T-helper 2 cell (primary cell): ENCODE measurements at regions not wholly inside any gene's neighbourhood (a gene's known extent, or its start where the extent isn't known, plus 50 kb on each side); places are given as distances from the start of the nearest gene placed in this dataset.

Source experiments
- DNase-seq, 5 experiments: peaks; one replicate each; pipeline versions ENCODE4 v3.0.0 to v3.0.0-alpha.2; 2012 to 2022

- no peak for DNase-seq
These were observed 943.8 kb upstream of the TYRP1 start for GRCh38 chr9:11749396-11749795.

- DNase-seq = no peak
These were observed 937.2 kb upstream of the TYRP1 start for GRCh38 chr9:11755951-11756350.

- DNase-seq = no peak
These were observed 935.8 kb upstream of the TYRP1 start for GRCh38 chr9:11757408-11757807.

GRCh38 chr9:11758016-11758415 is 935.2 kb upstream of the TYRP1 start:
- DNase-seq = no peak

GRCh38 chr9:11779971-11780370 is 913.2 kb upstream of the TYRP1 start:
- no peak for DNase-seq

- no peak for DNase-seq
These were observed 900.3 kb upstream of the TYRP1 start for GRCh38 chr9:11792870-11793269.

GRCh38 chr9:11794984-11795383 is 898.2 kb upstream of the TYRP1 start:
- DNase-seq = no peak

- no peak for DNase-seq
These were observed 887.2 kb upstream of the TYRP1 start for GRCh38 chr9:11805969-11806368.

- no peak for DNase-seq
These were observed 871.7 kb upstream of the TYRP1 start for GRCh38 chr9:11821306-11821975.

- DNase-seq = no peak
These were observed 865.0 kb upstream of the TYRP1 start for GRCh38 chr9:11828201-11828600.

GRCh38 chr9:11833056-11833455 is 860.1 kb upstream of the TYRP1 start:
- DNase-seq = no peak

- no peak for DNase-seq
These were observed 824.4 kb upstream of the TYRP1 start for GRCh38 chr9:11868795-11869194.

GRCh38 chr9:11871852-11872251 is 821.3 kb upstream of the TYRP1 start:
- DNase-seq = no peak

GRCh38 chr9:11872471-11872870 is 820.7 kb upstream of the TYRP1 start:
- no peak for DNase-seq

- no peak for DNase-seq
These were observed 818.8 kb upstream of the TYRP1 start for GRCh38 chr9:11874414-11874813.

- DNase-seq = no peak
These were observed 800.8 kb upstream of the TYRP1 start for GRCh38 chr9:11892401-11892800.

- no peak for DNase-seq
These were observed 799.9 kb upstream of the TYRP1 start for GRCh38 chr9:11893331-11893730.

- no peak for DNase-seq
These were observed 799.0 kb upstream of the TYRP1 start for GRCh38 chr9:11894136-11894535.

GRCh38 chr9:11902610-11903009 is 790.6 kb upstream of the TYRP1 start:
- no peak for DNase-seq

GRCh38 chr9:11915699-11916098 is 777.5 kb upstream of the TYRP1 start:
- no peak for DNase-seq

GRCh38 chr9:11928871-11929321 is 764.3 kb upstream of the TYRP1 start:
- DNase-seq = no peak

- DNase-seq = no peak
These were observed 762.1 kb upstream of the TYRP1 start for GRCh38 chr9:11931109-11931508.

- DNase-seq = no peak
These were observed 761.4 kb upstream of the TYRP1 start for GRCh38 chr9:11931751-11932150.

- no peak for DNase-seq
These were observed 759.3 kb upstream of the TYRP1 start for GRCh38 chr9:11933926-11934325.

GRCh38 chr9:11946531-11946930 is 746.7 kb upstream of the TYRP1 start:
- no peak for DNase-seq
